Lung (tissue), 11 donors: ENCODE measurements at regions not wholly inside any gene's neighbourhood (a gene's known extent, or its start where the extent isn't known, plus 50 kb on each side); places are given as distances from the start of the nearest gene placed in this dataset.

Experiments used
- ATAC-seq: fragments of 200-7000 bp; cut with Tn5 transposase; one replicate; pipeline ENCODE4 v1.9.1; 2020; ENCODE audit warnings: moderate number of reproducible peaks; ENCODE audit not compliant: insufficient read depth, low FRiP score
- DNase-seq, 3 donors: peaks; one replicate each; pipeline ENCODE4 v3.0.0-alpha.2; 2013 to 2017
- H3K27ac ChIP-seq, 2 donors: one replicate each; pipeline ENCODE4 v1.5.1; 2013; ENCODE audit warnings: mild to moderate bottlenecking in 2 of 2, moderate library complexity in 2 of 2, control low read depth in 1 of 2, inconsistent platforms in 1 of 2, low read depth in 1 of 2, low read length in 1 of 2
- H3K27me3 ChIP-seq, 3 donors: one replicate each; pipeline ENCODE4 v1.5.1; 2013; ENCODE audit warnings: low read length in 2 of 3; ENCODE audit not compliant: control insufficient read depth in 3 of 3, insufficient read depth in 3 of 3
- H3K36me3 ChIP-seq, 4 donors: one replicate each; pipeline ENCODE4 v1.5.1; 2013; ENCODE audit warnings: low read length in 4 of 4, mild to moderate bottlenecking in 1 of 4, moderate library complexity in 1 of 4; ENCODE audit not compliant: control insufficient read depth in 4 of 4, insufficient read depth in 4 of 4
- H3K4me1 ChIP-seq, 5 donors: one replicate each; pipeline ENCODE4 v1.5.1; 2013; ENCODE audit warnings: low read length in 5 of 5, mild to moderate bottlenecking in 2 of 5, moderate library complexity in 1 of 5; ENCODE audit not compliant: control insufficient read depth in 5 of 5, insufficient read depth in 5 of 5
- H3K4me3 ChIP-seq: one replicate; pipeline ENCODE4 v1.5.1; 2013; ENCODE audit warnings: mild to moderate bottlenecking, control low read depth, moderate library complexity
- H3K9ac ChIP-seq, 2 donors: one replicate each; pipeline ENCODE4 v1.5.1; 2013; ENCODE audit warnings: low read length in 2 of 2, control low read depth in 1 of 2; ENCODE audit not compliant: insufficient read depth in 1 of 2
- H3K9me3 ChIP-seq, 4 donors: one replicate each; pipeline ENCODE4 v1.5.1; 2013; ENCODE audit warnings: low read length in 3 of 4, mild to moderate bottlenecking in 1 of 4, moderate library complexity in 1 of 4; ENCODE audit not compliant: control insufficient read depth in 4 of 4, insufficient read depth in 3 of 4
- WGBS, 2 donors: extraction: QIAGEN DNeasy Blood & Tissue Kit; methylation state at CpG; one replicate each; pipeline ENCODE4 v1.1.7; 2013; 5-methylcytosine and 5-hydroxymethylcytosine counted together
- TF ChIP-seq, protein P1 (sequence below): IDR thresholded peaks from 2 replicates; pipeline ENCODE4 v1.5.1; 2012; ENCODE audit warnings: mild to moderate bottlenecking; ENCODE audit errors: control extremely low read depth, extremely low read depth
- donor health status: control.
- donor health status: control.
- donor health status: Bipolar disorder and iron deficiency.
- donor health status: healthy.
- donor health status: DM: yes; HTN: yes; CAD: no.

DNA sequence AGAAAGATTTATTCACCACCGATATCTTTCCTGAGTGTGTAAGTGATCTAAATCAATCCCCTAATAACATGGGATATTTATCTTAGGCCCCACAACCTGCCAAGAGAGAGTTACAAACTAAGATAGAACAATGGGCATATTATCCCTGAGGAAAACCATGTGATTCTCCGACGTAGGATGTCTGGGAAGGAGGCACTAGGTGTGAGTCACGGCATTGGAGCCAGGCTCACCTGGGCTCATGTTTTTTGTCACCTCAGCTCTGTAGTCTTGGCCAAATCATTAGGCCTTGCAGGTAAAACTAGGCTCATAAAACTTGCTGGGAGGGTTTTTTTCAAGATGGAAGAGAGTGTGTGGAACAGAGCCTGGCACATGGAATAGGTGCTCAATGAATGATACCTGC, 129.7 kb upstream of the PLEKHG7 start:
- H3K36me3 ChIP-seq = no peaks in the 10 kb centered on the region
- TF ChIP-seq, protein P1, sequence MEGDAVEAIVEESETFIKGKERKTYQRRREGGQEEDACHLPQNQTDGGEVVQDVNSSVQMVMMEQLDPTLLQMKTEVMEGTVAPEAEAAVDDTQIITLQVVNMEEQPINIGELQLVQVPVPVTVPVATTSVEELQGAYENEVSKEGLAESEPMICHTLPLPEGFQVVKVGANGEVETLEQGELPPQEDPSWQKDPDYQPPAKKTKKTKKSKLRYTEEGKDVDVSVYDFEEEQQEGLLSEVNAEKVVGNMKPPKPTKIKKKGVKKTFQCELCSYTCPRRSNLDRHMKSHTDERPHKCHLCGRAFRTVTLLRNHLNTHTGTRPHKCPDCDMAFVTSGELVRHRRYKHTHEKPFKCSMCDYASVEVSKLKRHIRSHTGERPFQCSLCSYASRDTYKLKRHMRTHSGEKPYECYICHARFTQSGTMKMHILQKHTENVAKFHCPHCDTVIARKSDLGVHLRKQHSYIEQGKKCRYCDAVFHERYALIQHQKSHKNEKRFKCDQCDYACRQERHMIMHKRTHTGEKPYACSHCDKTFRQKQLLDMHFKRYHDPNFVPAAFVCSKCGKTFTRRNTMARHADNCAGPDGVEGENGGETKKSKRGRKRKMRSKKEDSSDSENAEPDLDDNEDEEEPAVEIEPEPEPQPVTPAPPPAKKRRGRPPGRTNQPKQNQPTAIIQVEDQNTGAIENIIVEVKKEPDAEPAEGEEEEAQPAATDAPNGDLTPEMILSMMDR = no peak
- H3K9me3 ChIP-seq = peaks cover 0 to 2% (median 0%) of the 10 kb centered on the region in 4 donors
- no peak overlapping the region for H3K9ac ChIP-seq
- ATAC-seq = no peak
- H3K4me1 ChIP-seq = peaks cover 0 to 10% (median 4%) of the 10 kb centered on the region in 5 donors
- H3K27me3 ChIP-seq = no peaks in the 10 kb centered on the region
- no peak for DNase-seq
- 85 to 89% methylated on average over 4 of the region's 4 CpGs for WGBS, 2 donors
- H3K27ac ChIP-seq = no peak overlapping the region
- H3K4me3 ChIP-seq = no peak overlapping the region

DNA sequence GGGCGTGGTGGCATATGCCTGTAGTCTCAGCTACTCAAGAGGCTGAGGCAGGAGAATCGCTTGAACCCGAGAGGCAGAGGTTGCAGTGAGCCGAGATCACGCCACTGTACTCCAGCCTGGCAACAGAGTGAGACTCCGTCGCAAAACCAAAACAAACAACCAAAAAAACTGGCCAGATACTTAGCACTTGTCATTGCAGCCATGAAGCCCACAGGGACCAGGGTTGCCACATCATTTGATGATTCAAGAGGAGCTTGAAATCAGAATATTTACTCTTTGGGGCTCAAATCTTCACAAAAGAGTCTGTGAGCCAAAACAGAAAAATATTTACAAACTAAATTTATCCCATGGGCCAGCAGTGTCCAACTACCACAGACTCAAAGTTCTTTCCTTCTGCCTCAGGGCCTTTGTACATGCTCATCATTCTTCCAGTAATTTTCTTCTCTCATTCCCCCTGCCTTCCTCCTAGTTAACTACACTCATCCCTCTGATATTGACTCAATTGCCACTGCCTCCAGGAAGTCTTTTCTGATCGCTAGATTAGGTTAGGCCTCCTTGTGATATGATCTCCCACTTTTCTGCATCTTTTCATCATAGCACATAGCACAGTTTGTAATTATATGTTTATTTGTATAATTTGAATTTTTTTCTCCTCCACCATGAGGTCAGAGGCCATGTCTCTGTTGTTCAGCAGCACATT, 130.8 kb upstream of the PLEKHG7 start:
- Histone ChIP-seq H3K9ac (no peak overlapping the region), H3K36me3 (no peaks in the 10 kb centered on the region), H3K27ac (no peak overlapping the region), H3K4me3 (no peak overlapping the region), H3K9me3 (peaks cover 0 to 2% (median 0%) of the 10 kb centered on the region in 4 donors), H3K4me1 (peaks cover 0 to 10% (median 4%) of the 10 kb centered on the region in 5 donors), H3K27me3 (no peaks in the 10 kb centered on the region)
- WGBS, 2 donors = 91 to 93% methylated on average over 8 of the region's 8 CpGs
- ATAC-seq = no peak
- no peak for DNase-seq
- TF ChIP-seq, protein P1 = no peak

DNA sequence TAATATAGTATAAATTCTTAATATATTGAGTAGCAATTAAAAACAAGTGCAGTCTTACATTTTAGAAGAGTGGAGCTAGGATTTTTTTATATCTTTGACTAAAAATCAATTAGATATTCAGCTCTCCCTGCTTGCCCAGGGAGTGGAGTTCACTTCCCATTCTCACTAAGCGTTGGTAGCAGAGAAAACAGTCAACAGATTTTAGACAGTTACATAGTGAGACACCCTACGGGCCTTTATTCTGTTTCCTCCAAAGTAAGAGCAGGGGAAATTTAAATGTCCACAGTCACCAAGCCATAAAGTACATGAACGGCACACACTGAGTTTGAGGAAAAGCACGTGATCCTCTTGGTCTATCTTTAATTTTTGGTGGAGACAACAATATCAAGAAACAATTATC, 131.6 kb upstream of the PLEKHG7 start:
- DNase-seq (no peak), ATAC-seq (no peak)
- H3K9me3 ChIP-seq = peaks cover 0 to 2% (median 0%) of the 10 kb centered on the region in 4 donors
- peaks cover 0 to 10% (median 4%) of the 10 kb centered on the region in 5 donors for H3K4me1 ChIP-seq
- H3K9ac ChIP-seq = no peak overlapping the region
- 84 to 85% methylated on average over 4 of the region's 4 CpGs for WGBS, 2 donors
- H3K4me3 ChIP-seq = no peak overlapping the region
- H3K36me3 ChIP-seq = no peaks in the 10 kb centered on the region
- H3K27ac ChIP-seq = no peak overlapping the region
- TF ChIP-seq, protein P1 = no peak
- H3K27me3 ChIP-seq = no peaks in the 10 kb centered on the region
